Testis (tissue), 2 donors: ENCODE measurements at regions not wholly inside any gene's neighbourhood (a gene's known extent, or its start where the extent isn't known, plus 50 kb on each side); places are given as distances from the start of the nearest gene placed in this dataset.

ENCODE experiments used
- POLR2A ChIP-seq: fragments of 450-650 bp; IDR thresholded peaks from one replicate; pipeline ENCODE4 v1.6.1; 2017; ENCODE audit warnings: antibody characterized with exemption, mild to moderate bottlenecking, moderate library complexity
- TF ChIP-seq, protein P1 (sequence below), 3 experiments: fragments of 450-650 bp in 2 of 3; fragments of 200-600 bp in 1 of 3; sonication (generic) in 1 of 3; IDR thresholded peaks; one replicate each; pipeline ENCODE4 v1.5.1; 2016 to 2019; ENCODE audit warnings: antibody characterized with exemption in 3 of 3, mild to moderate bottlenecking in 2 of 3, moderate library complexity in 1 of 3

- TF ChIP-seq POLR2A, result no peak
- TF ChIP-seq, protein P1, sequence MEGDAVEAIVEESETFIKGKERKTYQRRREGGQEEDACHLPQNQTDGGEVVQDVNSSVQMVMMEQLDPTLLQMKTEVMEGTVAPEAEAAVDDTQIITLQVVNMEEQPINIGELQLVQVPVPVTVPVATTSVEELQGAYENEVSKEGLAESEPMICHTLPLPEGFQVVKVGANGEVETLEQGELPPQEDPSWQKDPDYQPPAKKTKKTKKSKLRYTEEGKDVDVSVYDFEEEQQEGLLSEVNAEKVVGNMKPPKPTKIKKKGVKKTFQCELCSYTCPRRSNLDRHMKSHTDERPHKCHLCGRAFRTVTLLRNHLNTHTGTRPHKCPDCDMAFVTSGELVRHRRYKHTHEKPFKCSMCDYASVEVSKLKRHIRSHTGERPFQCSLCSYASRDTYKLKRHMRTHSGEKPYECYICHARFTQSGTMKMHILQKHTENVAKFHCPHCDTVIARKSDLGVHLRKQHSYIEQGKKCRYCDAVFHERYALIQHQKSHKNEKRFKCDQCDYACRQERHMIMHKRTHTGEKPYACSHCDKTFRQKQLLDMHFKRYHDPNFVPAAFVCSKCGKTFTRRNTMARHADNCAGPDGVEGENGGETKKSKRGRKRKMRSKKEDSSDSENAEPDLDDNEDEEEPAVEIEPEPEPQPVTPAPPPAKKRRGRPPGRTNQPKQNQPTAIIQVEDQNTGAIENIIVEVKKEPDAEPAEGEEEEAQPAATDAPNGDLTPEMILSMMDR (IDR thresholded peaks at IDR 0.05), result no peak
Observed at GRCh38 chr1:213751064-213751397, 236.7 kb upstream of the PROX1 start.
